Endothelial cell of umbilical vein (primary cell): ENCODE measurements at regions not wholly inside any gene's neighbourhood (a gene's known extent, or its start where the extent isn't known, plus 50 kb on each side); places are given as distances from the start of the nearest gene placed in this dataset.

Experiments used
- EZH2 ChIP-seq: IDR thresholded peaks from 2 replicates; pipeline ENCODE4 v1.6.1; 2012; ENCODE audit warnings: borderline replicate concordance, low read depth, mild to moderate bottlenecking, moderate library complexity, low read length, inconsistent platforms; ENCODE audit not compliant: severe bottlenecking
- TF ChIP-seq, protein P1 (sequence below), 2 donors: IDR thresholded peaks; 1 replicate in 1 of 2; 2 replicates in 1 of 2; pipeline ENCODE4 v1.5.1; 2011; ENCODE audit warnings: low read length in 2 of 2, mild to moderate bottlenecking in 2 of 2, moderate library complexity in 2 of 2, control low read depth in 1 of 2, inconsistent platforms in 1 of 2, low read depth in 1 of 2; ENCODE audit not compliant: insufficient read depth in 1 of 2; ENCODE audit errors: extremely low read depth in 1 of 2

DNA sequence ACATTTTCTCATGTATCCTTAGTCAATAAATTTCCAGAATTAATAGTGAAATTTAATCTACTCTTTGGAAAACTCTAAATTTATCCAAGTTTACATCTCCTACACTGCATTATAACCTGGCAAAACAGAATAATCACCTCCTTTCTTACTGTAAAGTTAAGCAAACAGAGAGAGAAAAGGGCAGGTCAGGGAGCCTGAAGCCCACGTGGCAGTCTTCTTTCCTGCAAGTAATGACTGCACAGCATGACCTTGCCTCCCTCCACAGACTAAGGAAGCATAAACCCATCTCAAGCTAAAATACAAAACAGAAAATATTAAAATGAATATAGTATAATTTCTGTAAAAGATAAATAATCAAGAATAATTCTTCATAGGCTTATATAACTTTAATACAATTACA, 1153.0 kb downstream of the C4orf33 start:
- TF ChIP-seq, protein P1, sequence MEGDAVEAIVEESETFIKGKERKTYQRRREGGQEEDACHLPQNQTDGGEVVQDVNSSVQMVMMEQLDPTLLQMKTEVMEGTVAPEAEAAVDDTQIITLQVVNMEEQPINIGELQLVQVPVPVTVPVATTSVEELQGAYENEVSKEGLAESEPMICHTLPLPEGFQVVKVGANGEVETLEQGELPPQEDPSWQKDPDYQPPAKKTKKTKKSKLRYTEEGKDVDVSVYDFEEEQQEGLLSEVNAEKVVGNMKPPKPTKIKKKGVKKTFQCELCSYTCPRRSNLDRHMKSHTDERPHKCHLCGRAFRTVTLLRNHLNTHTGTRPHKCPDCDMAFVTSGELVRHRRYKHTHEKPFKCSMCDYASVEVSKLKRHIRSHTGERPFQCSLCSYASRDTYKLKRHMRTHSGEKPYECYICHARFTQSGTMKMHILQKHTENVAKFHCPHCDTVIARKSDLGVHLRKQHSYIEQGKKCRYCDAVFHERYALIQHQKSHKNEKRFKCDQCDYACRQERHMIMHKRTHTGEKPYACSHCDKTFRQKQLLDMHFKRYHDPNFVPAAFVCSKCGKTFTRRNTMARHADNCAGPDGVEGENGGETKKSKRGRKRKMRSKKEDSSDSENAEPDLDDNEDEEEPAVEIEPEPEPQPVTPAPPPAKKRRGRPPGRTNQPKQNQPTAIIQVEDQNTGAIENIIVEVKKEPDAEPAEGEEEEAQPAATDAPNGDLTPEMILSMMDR (IDR thresholded peaks at IDR 0.05; ENCODE audit: extremely low read depth in 1 of 2, insufficient read depth in 1 of 2, low read depth in 1 of 2, low read length in 2 of 2), result no peak
- no peak for TF ChIP-seq EZH2
